ENCODE measurements at regions not wholly inside any gene's neighbourhood (a gene's known extent, or its start where the extent isn't known, plus 50 kb on each side); places are given as distances from the start of the nearest gene placed in this dataset.

- no peak for DNase-seq
These were observed 63.0 kb upstream of the CES5A start for GRCh38 chr16:55938126-55938525.

GRCh38 chr16:55933038-55933437 lies 57.9 kb upstream of the CES5A start:
- no peak for DNase-seq

GRCh38 chr16:55930036-55930435 lies 54.9 kb upstream of the CES5A start:
- no peak for DNase-seq

- no peak for DNase-seq
These were observed 54.0 kb upstream of the CES5A start for GRCh38 chr16:55929181-55929580.

GRCh38 chr16:55925242-55925641 lies 50.1 kb upstream of the CES5A start:
- DNase-seq = no peak

All from activated CD4-positive, alpha-beta T cell treated with anti-CD3 and anti-CD28 coated beads for 1 hour (primary cell).